ENCODE measurements at regions not wholly inside any gene's neighbourhood (a gene's known extent, or its start where the extent isn't known, plus 50 kb on each side); places are given as distances from the start of the nearest gene placed in this dataset.

- TF ChIP-seq CTCF (IDR thresholded peaks at IDR 0.05), result no peak
- no peak for TF ChIP-seq ZFX (IDR thresholded peaks at IDR 0.05; ENCODE audit: borderline replicate concordance)
These were observed 89.0 kb upstream of the GRK3 start for GRCh38 chr22:25475257-25476022.

Data from 22Rv1 (cell line).